Neuronal stem cell (in vitro differentiated cells): ENCODE measurements at regions not wholly inside any gene's neighbourhood (a gene's known extent, or its start where the extent isn't known, plus 50 kb on each side); places are given as distances from the start of the nearest gene placed in this dataset.
"Not testable (repeated sequence)": the region's sequence is repeated elsewhere in the genome, so short reads cannot be mapped to it uniquely, and the experiment has no call there.

Experiments
- DNase-seq: peaks from one replicate; pipeline ENCODE4 v3.0.0-alpha.2; 2013; ENCODE audit warnings: low spot score
- H2AFZ ChIP-seq: one replicate; pipeline ENCODE4 v1.6.1; 2013; ENCODE audit warnings: mild to moderate bottlenecking, low read length, inconsistent platforms
- H2AK5ac ChIP-seq: 2 replicates; pipeline ENCODE4 v1.6.1; 2013; ENCODE audit warnings: low read depth, mild to moderate bottlenecking, inconsistent platforms, low read length, moderate library complexity, mixed read lengths
- H2BK120ac ChIP-seq: 2 replicates; pipeline ENCODE4 v1.6.1; 2013; ENCODE audit warnings: low read depth, mild to moderate bottlenecking, inconsistent platforms, low read length, moderate library complexity, mixed read lengths
- H2BK12ac ChIP-seq: one replicate; pipeline ENCODE4 v1.6.1; 2013; ENCODE audit warnings: low read length, inconsistent platforms
- H2BK15ac ChIP-seq: 2 replicates; pipeline ENCODE4 v1.6.1; 2013; ENCODE audit warnings: mild to moderate bottlenecking, low read length, inconsistent platforms, mixed read lengths
- H2BK5ac ChIP-seq: one replicate; pipeline ENCODE4 v1.6.1; 2013; ENCODE audit warnings: inconsistent platforms, mild to moderate bottlenecking, low read length, moderate library complexity
- H3K14ac ChIP-seq: one replicate; pipeline ENCODE4 v1.6.1; 2013; ENCODE audit warnings: low read length, inconsistent platforms
- H3K18ac ChIP-seq: 2 replicates; pipeline ENCODE4 v1.6.1; 2013; ENCODE audit warnings: low read length, inconsistent platforms
- H3K23ac ChIP-seq: 2 replicates; pipeline ENCODE4 v1.6.1; 2013; ENCODE audit warnings: low read depth, mild to moderate bottlenecking, mixed read lengths, low read length, inconsistent platforms; ENCODE audit not compliant: poor library complexity
- H3K27ac ChIP-seq: replicated peaks from 3 replicates; pipeline ENCODE4 v1.5.1; 2013; ENCODE audit warnings: low read length, inconsistent platforms
- H3K27me3 ChIP-seq, 3 experiments: 2 replicates each; pipeline ENCODE4 v1.6.1; 2013; ENCODE audit warnings: low read length in 3 of 3, mild to moderate bottlenecking in 2 of 3, inconsistent platforms in 1 of 3, low read depth in 1 of 3, mixed read lengths in 1 of 3, moderate library complexity in 1 of 3; ENCODE audit not compliant: control insufficient read depth in 3 of 3, insufficient read depth in 3 of 3
- H3K36me3 ChIP-seq, 2 donors: replicated peaks in 1 of 2; 2 replicates each; pipeline ENCODE4 v1.6.1; 2013; ENCODE audit warnings: low read length in 2 of 2; ENCODE audit not compliant: control insufficient read depth in 2 of 2, insufficient read depth in 2 of 2
- H3K4ac ChIP-seq: 2 replicates; pipeline ENCODE4 v1.6.1; 2013; ENCODE audit warnings: inconsistent platforms, mild to moderate bottlenecking, low read length, moderate library complexity
- H3K4me1 ChIP-seq, 2 donors: 1 replicate in 1 of 2; 2 replicates in 1 of 2; pipeline ENCODE4 v1.6.1; 2013; ENCODE audit warnings: low read length in 2 of 2, low read depth in 1 of 2; ENCODE audit not compliant: control insufficient read depth in 2 of 2, insufficient read depth in 1 of 2
- H3K4me2 ChIP-seq: one replicate; pipeline ENCODE4 v1.6.1; 2013; ENCODE audit warnings: mild to moderate bottlenecking, low read length, inconsistent platforms; ENCODE audit not compliant: insufficient read depth, poor library complexity, severe bottlenecking
- H3K4me3 ChIP-seq, 2 donors: 2 replicates each; pipeline ENCODE4 v1.5.1; 2013; ENCODE audit warnings: low read length in 2 of 2, mild to moderate bottlenecking in 2 of 2, inconsistent platforms in 1 of 2, moderate library complexity in 1 of 2
- H3K79me1 ChIP-seq: one replicate; pipeline ENCODE4 v1.6.1; 2013; ENCODE audit warnings: low read depth, mild to moderate bottlenecking, inconsistent platforms, low read length, moderate library complexity
- H3K9ac ChIP-seq: one replicate; pipeline ENCODE4 v1.6.1; 2013; ENCODE audit warnings: mild to moderate bottlenecking, low read depth, low read length, inconsistent platforms; ENCODE audit not compliant: poor library complexity
- H3K9me3 ChIP-seq, 2 donors: replicated peaks in 1 of 2; 2 replicates each; pipeline versions ENCODE3 to v1.6.1; 2013; ENCODE audit warnings: low read length in 2 of 2, mild to moderate bottlenecking in 2 of 2, inconsistent platforms in 1 of 2, low read depth in 1 of 2, mixed read lengths in 1 of 2, moderate library complexity in 1 of 2; ENCODE audit not compliant: control insufficient read depth in 2 of 2, insufficient read depth in 1 of 2
- H4K8ac ChIP-seq: one replicate; pipeline ENCODE4 v1.6.1; 2013; ENCODE audit warnings: low read depth, mild to moderate bottlenecking, inconsistent platforms, low read length, moderate library complexity
- H4K91ac ChIP-seq: one replicate; pipeline ENCODE4 v1.6.1; 2013; ENCODE audit warnings: low read length, low read depth, mild to moderate bottlenecking, inconsistent platforms; ENCODE audit not compliant: poor library complexity
- WGBS, 2 donors: extraction: QIAGEN DNeasy Blood & Tissue Kit; methylation state at CpG; one replicate each; pipeline ENCODE4 v1.1.7; 2013; ENCODE audit warnings: missing lambda C conversion rate in 2 of 2, mixed read lengths in 1 of 2; ENCODE audit not compliant: insufficient read length in 2 of 2, insufficient replicate concordance in 1 of 2; ENCODE audit errors: extremely low coverage in 2 of 2; 5-methylcytosine and 5-hydroxymethylcytosine counted together

DNA sequence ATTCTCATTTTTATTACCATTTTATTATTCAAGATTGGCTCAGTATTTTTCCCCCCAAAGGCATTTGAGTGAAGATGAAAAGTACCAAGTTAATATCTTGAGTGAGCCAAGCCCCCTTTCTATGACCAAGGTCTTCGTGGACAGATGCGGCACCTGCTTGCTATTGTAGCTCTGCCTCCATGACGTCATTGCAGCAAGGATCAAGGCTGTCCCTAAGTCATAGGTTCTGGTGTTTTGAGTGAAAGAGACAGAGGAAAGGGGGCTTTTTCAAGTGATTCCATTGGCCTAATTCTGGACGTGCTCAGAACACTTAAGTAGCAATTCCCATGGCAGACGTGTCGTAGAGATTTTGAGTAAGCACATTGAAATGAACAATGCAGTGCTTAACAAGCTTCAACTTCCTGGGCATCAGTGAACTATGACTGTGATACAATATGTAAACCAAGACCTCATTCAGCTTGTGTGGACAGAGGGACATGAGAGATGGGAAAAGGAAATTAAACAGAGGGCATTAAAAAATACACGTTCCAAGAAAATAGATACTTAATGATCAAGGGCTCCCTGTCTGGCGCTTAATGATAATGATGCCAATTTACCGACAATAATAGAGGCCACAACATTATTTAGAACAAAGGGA is 248.7 kb upstream of the NPVF start:
- Histone ChIP-seq H3K4me2 (no peak overlapping the region), H2AFZ (peak overlapping the region; percentile 43), H4K91ac (no peak overlapping the region), H3K23ac (no peak overlapping the region), H3K79me1 (no peaks in the 10 kb centered on the region), H4K8ac (no peak overlapping the region), H3K9me3 (no peaks in the 10 kb centered on the region), H3K9ac (no peak overlapping the region), H2BK5ac (no peak overlapping the region), H3K27me3 (peaks cover 0 to 18% (median 0%) of the 10 kb centered on the region in 3 experiments), H3K18ac (no peak overlapping the region), H3K14ac (no peak overlapping the region), H3K27ac (no peak overlapping the region), H2AK5ac (no peak overlapping the region), H3K4me3 (no peak overlapping the region), H3K4ac (no peak overlapping the region), H3K4me1 (no peaks in the 10 kb centered on the region), H2BK120ac (no peak overlapping the region), H3K36me3 (no peaks in the 10 kb centered on the region), H2BK15ac (no peak overlapping the region), H2BK12ac (no peak overlapping the region)
- no peak for DNase-seq
- WGBS, 2 donors: no CpG with 5 or more reads among the region's 9 CpGs

DNA sequence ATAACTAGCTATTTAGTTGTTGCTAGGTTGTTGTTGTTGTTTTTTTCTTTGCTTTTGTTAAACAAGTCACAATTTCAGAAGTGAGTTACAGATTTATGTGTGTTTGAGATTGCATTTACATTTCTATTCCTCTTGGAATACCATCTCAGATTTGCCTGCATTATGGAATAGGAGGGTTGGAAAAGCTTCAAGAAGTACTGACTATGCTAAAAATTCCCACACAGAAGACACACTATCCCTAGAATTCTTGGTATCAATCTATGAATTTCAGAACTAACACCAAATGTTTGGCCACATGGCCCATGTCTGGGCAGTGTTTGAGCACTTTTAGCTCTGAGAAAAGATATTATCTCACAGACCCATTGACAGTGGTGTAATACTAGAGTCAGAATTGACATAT is 249.9 kb upstream of the NPVF start:
- H3K4me2 ChIP-seq, H3K9me3 ChIP-seq, H2BK12ac ChIP-seq, H3K36me3 ChIP-seq, H3K18ac ChIP-seq, H2BK5ac ChIP-seq, H4K91ac ChIP-seq, H3K4me1 ChIP-seq, H2AFZ ChIP-seq, H2BK120ac ChIP-seq, H3K14ac ChIP-seq, H4K8ac ChIP-seq, H2AK5ac ChIP-seq, H3K27ac ChIP-seq, H3K4me3 ChIP-seq, H3K23ac ChIP-seq, DNase-seq, H2BK15ac ChIP-seq, H3K9ac ChIP-seq, H3K4ac ChIP-seq, H3K79me1 ChIP-seq: not testable (repeated sequence)
- peaks cover 0 to 12% (median 0%) of the 10 kb centered on the region in 3 experiments for H3K27me3 ChIP-seq

DNA sequence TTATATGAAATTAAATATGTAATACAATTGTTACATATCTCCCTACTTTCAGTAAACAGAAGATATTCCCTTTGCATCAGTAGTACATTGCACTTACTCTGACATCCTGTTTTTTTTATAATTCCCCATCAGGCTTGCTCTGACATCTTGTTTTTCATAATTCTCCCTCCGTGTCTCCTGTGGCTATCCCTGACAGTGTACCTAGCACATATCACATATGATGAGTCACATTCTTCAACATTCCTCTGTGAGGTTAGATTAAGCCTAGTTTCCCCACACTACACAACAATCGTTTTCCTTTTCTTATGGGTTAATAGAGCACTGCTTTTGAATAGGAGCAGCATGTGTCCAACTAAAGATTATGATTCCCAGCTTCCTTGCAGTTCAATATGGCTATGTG is 250.6 kb upstream of the NPVF start:
- H3K9ac ChIP-seq: no peak overlapping the region
- no peak for DNase-seq
- H4K91ac ChIP-seq: no peak overlapping the region
- H2AK5ac ChIP-seq: no peak overlapping the region
- no peak overlapping the region for H3K4ac ChIP-seq
- no peak overlapping the region for H4K8ac ChIP-seq
- peaks cover 0 to 8% (median 0%) of the 10 kb centered on the region in 3 experiments for H3K27me3 ChIP-seq
- no peak overlapping the region for H2AFZ ChIP-seq
- H3K79me1 ChIP-seq: no peaks in the 10 kb centered on the region
- no peaks in the 10 kb centered on the region for H3K36me3 ChIP-seq
- no peak overlapping the region for H3K27ac ChIP-seq
- no peak overlapping the region for H3K4me2 ChIP-seq
- no peak overlapping the region for H3K23ac ChIP-seq
- H3K4me3 ChIP-seq: no peak overlapping the region
- H3K9me3 ChIP-seq: no peaks in the 10 kb centered on the region
- H2BK120ac ChIP-seq: no peak overlapping the region
- H3K18ac ChIP-seq: no peak overlapping the region
- no peak overlapping the region for H2BK12ac ChIP-seq
- no CpG with 5 or more reads among the region's 2 CpGs for WGBS, 2 donors
- no peaks in the 10 kb centered on the region for H3K4me1 ChIP-seq
- no peak overlapping the region for H3K14ac ChIP-seq
- H2BK5ac ChIP-seq: no peak overlapping the region
- no peak overlapping the region for H2BK15ac ChIP-seq

DNA sequence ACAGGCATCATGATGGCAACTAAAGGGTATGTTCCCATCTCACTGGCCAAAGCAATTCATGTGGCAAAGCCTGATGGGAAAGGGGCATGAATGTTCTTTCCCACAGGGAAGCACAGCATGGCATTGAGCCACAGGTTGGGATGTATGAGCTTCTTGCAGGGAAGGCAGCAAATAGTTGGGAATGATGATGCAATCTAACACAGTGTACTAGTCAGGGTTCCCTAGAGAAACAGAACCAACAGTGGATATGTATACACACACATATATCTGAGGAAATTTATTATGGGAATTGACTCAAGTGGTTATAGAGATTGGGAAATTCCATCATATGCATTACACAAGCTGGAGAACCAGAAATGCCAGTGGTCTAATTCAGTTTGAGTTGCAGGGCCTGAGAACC is 253.6 kb upstream of the NPVF start:
- no peaks in the 10 kb centered on the region for H3K36me3 ChIP-seq
- no peak overlapping the region for H4K91ac ChIP-seq
- H2AFZ ChIP-seq: no peak overlapping the region
- no peak overlapping the region for H2BK5ac ChIP-seq
- H3K4me2 ChIP-seq: no peak overlapping the region
- H3K79me1 ChIP-seq: no peaks in the 10 kb centered on the region
- no peak overlapping the region for H2BK15ac ChIP-seq
- no peak overlapping the region for H3K14ac ChIP-seq
- no peak overlapping the region for H4K8ac ChIP-seq
- no peak overlapping the region for H3K18ac ChIP-seq
- H2BK120ac ChIP-seq: no peak overlapping the region
- no peaks in the 10 kb centered on the region for H3K9me3 ChIP-seq
- H3K4me1 ChIP-seq: peaks cover 0 to 2% of the 10 kb centered on the region in 2 donors
- no peak overlapping the region for H3K9ac ChIP-seq
- no peak overlapping the region for H3K27ac ChIP-seq
- no peak overlapping the region for H2AK5ac ChIP-seq
- H2BK12ac ChIP-seq: no peak overlapping the region
- H3K23ac ChIP-seq: no peak overlapping the region
- H3K4ac ChIP-seq: no peak overlapping the region
- H3K27me3 ChIP-seq: no peaks in the 10 kb centered on the region
- DNase-seq: no peak
- no peak overlapping the region for H3K4me3 ChIP-seq
